ENCODE measurements at regions not wholly inside any gene's neighbourhood (a gene's known extent, or its start where the extent isn't known, plus 50 kb on each side); places are given as distances from the start of the nearest gene placed in this dataset.
"Not testable (repeated sequence)": the region's sequence is repeated elsewhere in the genome, so short reads cannot be mapped to it uniquely, and the experiment has no call there.

DNA sequence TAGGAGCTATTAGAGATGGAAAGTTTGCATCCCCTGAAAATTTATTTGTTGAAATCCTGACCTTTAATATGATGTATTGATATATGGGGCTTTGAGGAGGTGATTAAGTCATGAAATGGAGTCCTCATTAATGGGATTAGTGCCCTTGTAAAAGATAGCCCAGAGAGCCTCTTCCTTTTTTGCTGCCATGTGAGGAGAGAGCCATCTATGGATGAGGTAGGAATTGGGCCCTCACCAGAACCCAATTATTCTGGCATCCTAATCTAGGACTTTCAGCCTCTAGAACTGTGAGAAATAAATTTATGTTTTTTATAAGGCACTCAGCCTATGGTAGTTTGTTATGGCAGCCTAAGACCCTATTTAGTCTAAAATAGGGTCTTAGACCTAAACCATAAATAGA lies 250.2 kb upstream of the SLITRK1 start:
- no peak for DNase-seq (ENCODE audit: extremely low read depth in 1 of 2, low read depth in 1 of 2)

DNA sequence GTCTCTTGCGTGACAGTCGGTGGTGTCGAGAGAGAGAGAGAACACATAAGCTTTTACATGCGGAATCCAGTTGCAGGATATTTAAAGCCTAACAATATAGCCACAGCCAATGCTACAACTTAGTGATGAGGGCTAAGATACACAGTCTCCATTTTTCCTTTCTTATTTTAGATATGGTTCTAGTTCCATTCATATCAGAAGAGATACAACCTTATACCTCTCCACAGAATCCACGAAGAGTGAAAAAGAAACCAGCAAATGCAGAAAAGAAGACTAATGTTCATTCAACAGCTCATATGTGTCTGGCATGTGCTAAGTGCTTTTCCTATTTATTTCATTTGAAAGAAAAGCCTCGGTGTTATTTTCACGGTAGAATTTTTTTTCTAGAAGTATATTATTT lies 249.0 kb upstream of the SLITRK1 start:
- DNase-seq (ENCODE audit: extremely low read depth in 1 of 2, low read depth in 1 of 2) = no peak

- no peak for DNase-seq (ENCODE audit: extremely low read depth in 1 of 2, low read depth in 1 of 2)
These were observed 248.3 kb upstream of the SLITRK1 start for GRCh38 chr13:84130495-84131114.

GRCh38 chr13:84129966-84130365 lies 247.7 kb upstream of the SLITRK1 start:
- no peak for DNase-seq (ENCODE audit: extremely low read depth in 1 of 2, low read depth in 1 of 2)

- no peak for DNase-seq (ENCODE audit: extremely low read depth in 1 of 2, low read depth in 1 of 2)
These were observed 245.4 kb upstream of the SLITRK1 start for GRCh38 chr13:84127597-84128128.

DNA sequence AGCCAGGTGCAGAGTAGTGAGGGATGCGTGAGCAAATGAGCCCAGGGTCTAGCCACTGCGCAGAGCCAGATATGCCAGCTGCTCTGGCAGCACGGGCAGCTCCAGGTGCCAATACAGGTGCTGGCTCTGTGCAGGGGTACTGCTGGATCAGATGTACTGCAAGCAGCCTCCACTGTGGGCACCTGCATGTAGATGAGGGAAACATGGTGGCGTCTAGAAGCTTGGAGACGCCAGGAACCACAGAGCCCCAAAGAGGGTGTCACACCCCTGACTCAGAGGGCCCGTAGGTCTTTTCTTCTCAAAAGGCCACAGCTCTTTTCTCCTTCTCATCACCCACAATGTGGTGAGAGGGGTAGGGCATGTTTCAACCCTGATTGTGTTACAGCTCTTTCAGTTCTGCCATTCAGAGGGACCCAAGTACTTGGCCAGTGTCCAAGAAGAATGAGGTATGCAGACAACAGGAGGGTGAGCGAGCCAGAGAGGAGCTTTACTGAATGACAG lies 244.4 kb upstream of the SLITRK1 start:
- peak in 1 of 2 donors; percentile 8 for DNase-seq (ENCODE audit: extremely low read depth in 1 of 2, low read depth in 1 of 2)

GRCh38 chr13:84121456-84121855 lies 239.2 kb upstream of the SLITRK1 start:
- no peak for DNase-seq (ENCODE audit: extremely low read depth in 1 of 2, low read depth in 1 of 2)

- DNase-seq (ENCODE audit: extremely low read depth in 1 of 2, low read depth in 1 of 2) = no peak
These were observed 236.7 kb upstream of the SLITRK1 start for GRCh38 chr13:84118839-84119409.

DNA sequence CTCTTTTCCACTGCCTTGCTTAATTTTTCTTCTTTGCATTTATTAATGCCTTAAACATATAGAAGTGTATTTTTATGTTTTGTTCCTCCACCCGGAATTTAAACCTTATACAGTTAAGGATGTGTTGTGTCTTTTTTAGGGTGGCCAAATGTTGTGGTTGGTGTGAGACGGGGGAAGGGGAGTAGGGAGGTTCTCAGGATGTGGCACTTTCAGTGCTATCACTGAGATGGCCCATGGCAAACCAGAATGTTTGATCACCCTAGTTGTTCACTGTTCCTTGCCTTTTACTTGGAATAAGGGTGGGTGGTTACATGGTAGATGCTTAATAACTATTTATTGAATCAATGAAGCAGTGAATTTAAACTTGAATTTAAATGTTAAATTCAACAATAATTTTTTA lies 216.0 kb upstream of the SLITRK1 start:
- DNase-seq (ENCODE audit: extremely low read depth in 1 of 2, low read depth in 1 of 2) = no peak

GRCh38 chr13:84097148-84097547 lies 214.9 kb upstream of the SLITRK1 start:
- no peak for DNase-seq (ENCODE audit: extremely low read depth in 1 of 2, low read depth in 1 of 2)

DNA sequence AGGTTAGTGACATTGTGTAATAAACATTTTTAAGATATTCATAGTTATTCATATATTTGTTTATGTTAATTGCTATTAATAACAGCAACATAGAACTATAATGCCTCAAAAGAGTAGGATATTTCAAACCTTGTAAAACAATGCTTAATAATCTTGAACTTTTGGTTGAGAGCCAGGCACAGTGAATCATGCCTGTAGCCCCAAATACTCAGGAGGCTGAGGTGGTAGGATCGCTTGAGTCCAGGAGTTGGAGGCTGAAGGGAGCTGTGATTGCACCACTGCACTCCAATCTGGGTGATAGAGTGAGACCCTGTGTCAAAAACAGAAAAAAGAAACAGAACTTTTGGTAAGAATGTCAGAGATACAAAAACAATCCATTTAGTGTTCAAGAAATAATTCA lies 213.9 kb upstream of the SLITRK1 start:
- no peak for DNase-seq (ENCODE audit: extremely low read depth in 1 of 2, low read depth in 1 of 2)

- DNase-seq (ENCODE audit: extremely low read depth in 1 of 2, low read depth in 1 of 2) = no peak
These were observed 206.7 kb upstream of the SLITRK1 start for GRCh38 chr13:84088996-84089395.

DNA sequence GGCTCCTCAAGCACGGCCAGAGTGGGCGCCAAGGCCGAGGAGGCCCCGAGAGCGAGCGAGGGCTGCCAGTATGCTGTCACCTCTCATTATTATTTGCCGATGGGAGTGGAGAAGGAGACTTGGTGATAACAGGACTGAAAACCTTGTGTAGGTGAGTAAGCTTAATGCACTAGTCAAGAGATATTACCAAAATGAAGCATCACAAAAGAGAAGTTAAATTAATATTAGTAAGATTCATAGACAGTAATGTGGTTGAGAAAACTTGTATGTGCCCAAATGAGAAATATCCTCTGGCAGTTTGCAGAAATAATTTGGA lies 204.5 kb upstream of the SLITRK1 start:
- DNase-seq (ENCODE audit: extremely low read depth in 1 of 2, low read depth in 1 of 2) = no peak

DNA sequence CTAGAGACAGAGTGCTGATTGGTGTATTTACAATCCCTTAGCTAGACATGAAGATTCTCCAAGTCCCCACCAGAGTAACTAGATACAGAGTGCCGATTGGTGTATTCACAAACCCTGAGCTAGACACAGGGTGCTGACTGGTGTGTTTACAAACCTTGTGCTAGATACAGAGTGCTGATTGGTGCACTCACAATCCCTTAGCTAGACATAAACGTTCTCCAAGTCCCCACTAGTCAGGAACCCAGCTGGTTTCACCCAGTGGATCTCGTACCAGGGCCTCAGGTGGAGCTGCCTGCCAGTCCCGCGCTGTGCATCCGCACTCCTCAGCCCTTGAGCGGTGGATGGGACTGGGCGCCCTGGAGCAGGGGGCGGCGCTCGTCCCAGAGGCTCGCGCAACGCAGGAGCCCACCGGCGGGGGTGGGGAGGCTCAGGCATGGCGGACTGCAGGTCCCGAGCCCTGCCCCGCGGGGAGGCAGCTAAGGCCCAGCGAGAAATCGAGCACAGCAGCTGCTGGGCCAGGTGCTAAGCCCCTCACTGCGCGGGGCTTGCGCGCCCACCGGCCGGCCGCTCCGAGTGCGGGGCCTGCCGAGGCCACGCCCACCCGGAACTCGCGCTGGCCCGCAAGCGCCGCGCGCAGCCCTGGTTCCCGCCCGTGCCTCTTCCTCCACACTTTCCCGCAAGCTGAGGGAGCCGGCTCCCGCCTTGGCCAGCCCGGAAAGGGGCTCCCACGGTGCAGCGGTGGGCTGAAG lies 204.0 kb upstream of the SLITRK1 start:
- DNase-seq (ENCODE audit: extremely low read depth in 1 of 2, low read depth in 1 of 2) = not testable (repeated sequence)

DNA sequence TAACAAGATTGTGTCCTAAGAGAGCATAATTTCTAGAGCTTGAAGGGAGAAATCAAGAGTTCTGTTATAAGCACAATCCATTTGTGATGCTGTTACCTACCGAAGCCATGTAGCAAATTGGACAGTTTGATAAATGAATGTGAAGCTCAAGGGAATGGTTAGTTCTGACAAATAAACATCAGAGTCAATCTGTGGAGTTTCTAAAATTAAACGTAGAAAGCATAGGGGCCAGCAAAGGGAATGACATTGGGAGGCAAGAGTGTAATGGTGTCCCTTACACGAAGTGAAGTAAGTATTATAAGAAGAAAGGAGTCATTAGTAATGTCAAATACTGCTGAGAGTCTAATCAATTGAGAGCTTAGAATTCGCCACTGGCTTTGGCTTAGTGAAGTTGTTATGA lies 200.2 kb upstream of the SLITRK1 start:
- DNase-seq (ENCODE audit: extremely low read depth in 1 of 2, low read depth in 1 of 2) = no peak

DNA sequence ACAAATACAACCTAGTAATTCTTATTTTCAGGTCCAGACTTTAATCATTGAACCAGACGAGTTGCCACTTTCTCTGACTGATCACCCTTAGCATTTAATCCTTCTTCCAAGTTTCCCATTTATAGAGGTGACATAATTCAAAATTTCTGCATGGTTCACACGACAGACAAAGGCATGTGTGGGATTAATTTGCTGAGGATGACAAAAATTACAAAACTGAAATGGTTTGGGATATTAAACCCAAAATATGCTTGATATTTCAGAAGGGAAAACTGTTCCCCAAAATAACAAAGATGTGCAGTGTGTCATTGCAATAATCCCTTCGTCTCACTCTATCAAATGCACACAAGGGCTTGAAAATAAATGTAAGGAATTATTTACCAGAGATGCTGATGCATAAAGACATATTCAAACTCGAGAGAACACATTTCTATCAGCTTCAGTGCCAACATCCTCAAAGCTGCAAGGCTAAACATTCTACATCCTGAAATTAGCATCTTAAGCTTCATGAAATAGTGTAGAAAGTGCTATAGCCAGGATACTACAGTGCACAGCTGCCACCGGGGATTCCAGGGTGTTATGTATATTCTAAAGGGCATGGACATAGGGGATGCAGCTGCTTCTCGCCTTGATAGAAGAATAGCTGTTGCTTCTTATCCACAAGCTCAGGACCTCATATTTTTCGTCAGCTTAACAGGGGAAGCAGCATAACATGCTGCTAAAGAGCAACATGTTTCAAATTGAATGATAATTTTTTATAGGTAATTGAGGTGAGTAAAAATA lies 198.7 kb upstream of the SLITRK1 start:
- DNase-seq (ENCODE audit: extremely low read depth in 1 of 2, low read depth in 1 of 2) = no peak

GRCh38 chr13:84077271-84077670 lies 195.0 kb upstream of the SLITRK1 start:
- no peak for DNase-seq (ENCODE audit: extremely low read depth in 1 of 2, low read depth in 1 of 2)

DNA sequence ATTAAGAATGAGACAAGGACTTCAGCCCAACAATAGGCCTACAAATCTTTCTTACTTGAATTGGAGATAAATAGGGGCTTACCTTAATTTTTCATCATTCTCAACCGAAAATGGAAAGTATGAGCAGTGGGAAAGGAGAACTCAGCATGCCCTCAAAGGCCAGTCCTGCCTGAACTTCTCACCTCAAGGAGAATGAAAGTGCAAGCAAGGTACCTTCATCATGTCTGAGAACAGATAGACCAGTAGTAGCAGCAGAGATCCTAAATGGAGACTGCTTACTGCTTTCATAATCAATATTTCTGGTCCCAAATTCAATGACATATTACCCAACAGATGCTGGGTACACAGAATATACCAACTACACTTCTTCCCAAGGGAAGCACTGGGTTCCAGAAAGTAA lies 194.0 kb upstream of the SLITRK1 start:
- no peak for DNase-seq (ENCODE audit: extremely low read depth in 1 of 2, low read depth in 1 of 2)

DNA sequence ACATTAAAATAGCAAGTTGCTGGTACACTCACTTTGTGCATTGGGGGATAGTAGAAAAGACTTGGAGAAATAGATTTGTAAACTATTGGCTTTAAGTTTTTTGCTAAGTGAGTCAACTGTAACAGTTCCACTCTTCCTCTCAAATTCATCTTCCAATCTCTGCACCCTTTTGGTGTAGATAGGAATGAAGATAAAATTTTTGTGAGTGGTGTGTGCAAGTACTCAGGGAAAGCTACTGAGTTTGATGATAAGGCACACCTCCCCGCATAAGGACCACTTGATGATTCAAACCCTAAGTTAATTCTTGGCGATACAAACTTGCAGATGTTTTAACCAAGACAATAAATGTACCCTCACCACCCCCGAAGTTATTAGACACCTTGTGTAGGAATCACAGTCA lies 168.3 kb upstream of the SLITRK1 start:
- no peak for DNase-seq (ENCODE audit: extremely low read depth in 1 of 2, low read depth in 1 of 2)

GRCh38 chr13:84049443-84050219 lies 167.4 kb upstream of the SLITRK1 start:
- no peak for DNase-seq (ENCODE audit: extremely low read depth in 1 of 2, low read depth in 1 of 2)

DNA sequence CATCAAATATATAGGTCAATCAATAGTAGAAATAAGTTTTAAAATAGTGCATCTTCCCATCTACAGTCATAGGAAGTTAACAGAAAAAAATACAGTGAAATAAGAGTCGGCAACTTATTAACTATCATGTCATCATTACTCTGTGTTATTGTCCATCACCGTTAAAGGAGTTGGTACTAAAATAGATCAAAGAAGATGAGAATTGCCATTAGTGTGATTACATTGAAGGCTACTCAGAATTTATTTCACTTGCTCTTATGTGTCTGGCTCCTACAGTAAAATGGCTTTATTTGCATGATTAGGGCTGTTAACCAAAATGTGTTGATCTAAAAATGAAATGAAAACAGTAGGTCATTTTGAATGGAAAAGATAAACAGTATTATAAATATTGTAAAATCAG lies 162.5 kb upstream of the SLITRK1 start:
- no peak for DNase-seq (ENCODE audit: extremely low read depth in 1 of 2, low read depth in 1 of 2)
